Uterus (tissue), 2 donors: ENCODE measurements at regions not wholly inside any gene's neighbourhood (a gene's known extent, or its start where the extent isn't known, plus 50 kb on each side); places are given as distances from the start of the nearest gene placed in this dataset.

Experiments used
- POLR2A ChIP-seq, 2 donors: fragments of 450-650 bp; IDR thresholded peaks; one replicate each; pipeline ENCODE4 v1.6.1; 2016; ENCODE audit warnings: antibody characterized with exemption in 2 of 2, mild to moderate bottlenecking in 1 of 2, moderate library complexity in 1 of 2
- TF ChIP-seq, protein P1 (sequence below), 4 experiments: fragments of 200-600 bp in 2 of 4; fragments of 450-650 bp in 2 of 4; sonication (generic) in 2 of 4; IDR thresholded peaks; one replicate each; pipeline ENCODE4 v1.5.1; 2016 to 2019; ENCODE audit warnings: antibody characterized with exemption in 4 of 4, mild to moderate bottlenecking in 2 of 4, moderate library complexity in 1 of 4

GRCh38 chr11:92342034-92342720 is 117.6 kb downstream of the FAT3 start:
- TF ChIP-seq, protein P1, sequence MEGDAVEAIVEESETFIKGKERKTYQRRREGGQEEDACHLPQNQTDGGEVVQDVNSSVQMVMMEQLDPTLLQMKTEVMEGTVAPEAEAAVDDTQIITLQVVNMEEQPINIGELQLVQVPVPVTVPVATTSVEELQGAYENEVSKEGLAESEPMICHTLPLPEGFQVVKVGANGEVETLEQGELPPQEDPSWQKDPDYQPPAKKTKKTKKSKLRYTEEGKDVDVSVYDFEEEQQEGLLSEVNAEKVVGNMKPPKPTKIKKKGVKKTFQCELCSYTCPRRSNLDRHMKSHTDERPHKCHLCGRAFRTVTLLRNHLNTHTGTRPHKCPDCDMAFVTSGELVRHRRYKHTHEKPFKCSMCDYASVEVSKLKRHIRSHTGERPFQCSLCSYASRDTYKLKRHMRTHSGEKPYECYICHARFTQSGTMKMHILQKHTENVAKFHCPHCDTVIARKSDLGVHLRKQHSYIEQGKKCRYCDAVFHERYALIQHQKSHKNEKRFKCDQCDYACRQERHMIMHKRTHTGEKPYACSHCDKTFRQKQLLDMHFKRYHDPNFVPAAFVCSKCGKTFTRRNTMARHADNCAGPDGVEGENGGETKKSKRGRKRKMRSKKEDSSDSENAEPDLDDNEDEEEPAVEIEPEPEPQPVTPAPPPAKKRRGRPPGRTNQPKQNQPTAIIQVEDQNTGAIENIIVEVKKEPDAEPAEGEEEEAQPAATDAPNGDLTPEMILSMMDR (IDR thresholded peaks at IDR 0.05) = no peak
- TF ChIP-seq POLR2A (IDR thresholded peaks at IDR 0.05) = no peak
